Adrenal gland (tissue), 9 donors: ENCODE measurements at regions not wholly inside any gene's neighbourhood (a gene's known extent, or its start where the extent isn't known, plus 50 kb on each side); places are given as distances from the start of the nearest gene placed in this dataset.
A peak's percentile ranks its signal among the peaks of the same experiment; 100 is the strongest.

Source experiments
- DNase-seq, 7 donors: peaks; one replicate each; pipeline ENCODE4 v3.0.0-alpha.2; 2019 to 2020
- H3K27ac ChIP-seq, 5 donors: fragments of 200-600 bp; sonication (generic) in 4 of 5; 1 replicate in 3 of 5; 2 replicates in 2 of 5; pipeline versions ENCODE4 v1.5.1 to v1.8.0; 2016 to 2020; ENCODE audit warnings: mild to moderate bottlenecking in 1 of 5
- H3K27me3 ChIP-seq: fragments of 200-600 bp; 2 replicates; pipeline ENCODE4 v1.8.0; 2021
- H3K36me3 ChIP-seq, 2 donors: fragments of 200-600 bp; replicated peaks in 1 of 2; 1 replicate in 1 of 2; 2 replicates in 1 of 2; pipeline versions ENCODE4 v1.5.1 to v1.8.0; 2018 to 2022
- H3K4me1 ChIP-seq, 2 donors: fragments of 200-600 bp; replicated peaks in 1 of 2; 1 replicate in 1 of 2; 2 replicates in 1 of 2; pipeline versions ENCODE4 v1.5.1 to v1.8.0; 2018 to 2021
- H3K4me3 ChIP-seq, 4 donors: fragments of 200-600 bp; sonication (generic) in 3 of 4; one replicate each; pipeline ENCODE4 v1.5.1; 2016 to 2018
- H3K9me3 ChIP-seq, 3 donors: fragments of 200-600 bp; sonication (generic) in 1 of 3; replicated peaks in 1 of 3; 1 replicate in 2 of 3; 2 replicates in 1 of 3; pipeline versions ENCODE4 v1.5.1 to v1.8.0; 2016 to 2021
- CTCF ChIP-seq, 6 experiments: fragments of 450-650 bp in 4 of 6; fragments of 200-600 bp in 2 of 6; sonication (generic) in 1 of 6; IDR thresholded peaks; 1 replicate in 5 of 6; 2 replicates in 1 of 6; pipeline versions ENCODE4 v1.5.1 to v1.8.0; 2016 to 2021; ENCODE audit warnings: antibody characterized with exemption in 6 of 6, mild to moderate bottlenecking in 2 of 6, moderate library complexity in 1 of 6
- POLR2A ChIP-seq, 2 donors: fragments of 450-650 bp; IDR thresholded peaks; one replicate each; pipeline ENCODE4 v1.6.1; 2017; ENCODE audit warnings: antibody characterized with exemption in 2 of 2, mild to moderate bottlenecking in 2 of 2, moderate library complexity in 1 of 2
- WGBS, 4 donors: extraction: QIAGEN DNeasy Blood & Tissue Kit in 2 of 4; methylation state at CpG; one replicate each; pipeline versions ENCODE4 v1.1.5 to v1.1.7; 2013 to 2017; 5-methylcytosine and 5-hydroxymethylcytosine counted together
- intact Hi-C, 2 donors: fragments of 100-400 bp; cut with DNase I; formaldehyde crosslinking; loops; one replicate each; pipeline versions ENCODE4 v1.14.1 to v1.15.0; 2022 to 2023
- donor health status: healthy with polysubstance abuse.
- donor health status: Bipolar disorder and iron deficiency.
- donor health status: DM: yes; HTN: yes; CAD: no.
- donor health status: DM: no; HTN: no; CAD: no.
- donor health status: DM: no; HTN: no; CAD: no.

DNA sequence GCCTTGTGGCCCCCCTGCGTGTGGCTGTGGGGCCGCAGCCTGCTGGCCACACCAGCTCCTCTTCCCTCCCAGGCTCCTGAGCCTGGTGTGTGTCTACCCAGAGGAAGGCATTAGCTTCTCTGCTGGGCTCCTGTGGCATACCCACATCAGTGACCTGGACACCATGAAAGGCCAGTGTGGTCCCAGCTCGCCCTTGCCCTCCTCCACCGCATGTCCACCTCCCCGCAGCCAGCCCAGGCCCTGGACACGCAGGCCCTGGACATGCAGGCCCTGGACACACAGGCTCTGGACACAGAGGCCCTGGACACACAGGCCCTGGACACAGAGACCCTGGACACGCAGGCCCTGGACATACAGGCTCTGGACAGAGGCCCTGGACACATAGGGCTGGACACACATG lies 153.4 kb upstream of the PPP1R26 start:
- H3K4me3 ChIP-seq: no peak overlapping the region
- intact Hi-C loops: no loop called here
- H3K36me3 ChIP-seq: no peaks in the 10 kb centered on the region
- H3K27ac ChIP-seq: no peak overlapping the region
- H3K9me3 ChIP-seq: no peaks in the 10 kb centered on the region
- DNase-seq: peak in 1 of 7 donors; percentile 35
- no peaks in the 10 kb centered on the region for H3K4me1 ChIP-seq
- 50 to 84% (median 72%) methylated on average over 1 to 7 of the region's 7 CpGs for WGBS, 4 donors
- TF ChIP-seq CTCF (IDR thresholded peaks at IDR 0.05) (no peak), POLR2A (IDR thresholded peaks at IDR 0.05) (no peak)
- no peaks in the 10 kb centered on the region for H3K27me3 ChIP-seq

DNA sequence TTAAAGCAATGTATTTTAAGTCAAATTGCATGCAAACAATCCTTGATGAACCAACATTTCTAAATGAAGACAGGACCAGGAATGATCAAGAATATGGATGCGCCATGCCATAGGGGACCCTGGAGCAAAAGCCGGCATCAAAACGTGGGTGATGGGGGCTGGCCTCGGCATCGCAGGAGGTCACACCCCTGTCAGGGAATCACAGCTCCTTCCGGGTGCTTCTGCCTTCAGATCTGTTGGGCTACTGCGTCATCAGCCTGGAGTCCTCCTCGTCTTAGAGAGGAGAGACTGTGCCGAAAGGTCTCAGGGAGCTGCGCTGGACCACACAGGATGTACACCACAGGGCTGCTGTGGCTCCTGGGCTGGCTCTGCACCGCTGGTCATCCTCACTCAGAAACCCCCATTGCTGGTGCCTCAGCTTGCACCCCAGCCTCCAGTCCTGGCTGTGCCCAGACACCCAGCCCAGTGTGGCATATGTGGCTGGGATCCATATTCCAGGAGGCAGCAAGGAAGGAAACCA lies 152.9 kb upstream of the PPP1R26 start:
- Histone ChIP-seq H3K4me3 (no peak overlapping the region), H3K27me3 (no peaks in the 10 kb centered on the region), H3K36me3 (no peaks in the 10 kb centered on the region), H3K4me1 (no peaks in the 10 kb centered on the region), H3K9me3 (no peaks in the 10 kb centered on the region), H3K27ac (no peak overlapping the region)
- TF ChIP-seq POLR2A (IDR thresholded peaks at IDR 0.05): no peak
- no peak for TF ChIP-seq CTCF (IDR thresholded peaks at IDR 0.05)
- peak in 1 of 7 donors; percentile 18 for DNase-seq
- 85 to 91% (median 89%) methylated on average over 5 to 11 of the region's 11 CpGs for WGBS, 4 donors
- intact Hi-C loops: no loop called here

DNA sequence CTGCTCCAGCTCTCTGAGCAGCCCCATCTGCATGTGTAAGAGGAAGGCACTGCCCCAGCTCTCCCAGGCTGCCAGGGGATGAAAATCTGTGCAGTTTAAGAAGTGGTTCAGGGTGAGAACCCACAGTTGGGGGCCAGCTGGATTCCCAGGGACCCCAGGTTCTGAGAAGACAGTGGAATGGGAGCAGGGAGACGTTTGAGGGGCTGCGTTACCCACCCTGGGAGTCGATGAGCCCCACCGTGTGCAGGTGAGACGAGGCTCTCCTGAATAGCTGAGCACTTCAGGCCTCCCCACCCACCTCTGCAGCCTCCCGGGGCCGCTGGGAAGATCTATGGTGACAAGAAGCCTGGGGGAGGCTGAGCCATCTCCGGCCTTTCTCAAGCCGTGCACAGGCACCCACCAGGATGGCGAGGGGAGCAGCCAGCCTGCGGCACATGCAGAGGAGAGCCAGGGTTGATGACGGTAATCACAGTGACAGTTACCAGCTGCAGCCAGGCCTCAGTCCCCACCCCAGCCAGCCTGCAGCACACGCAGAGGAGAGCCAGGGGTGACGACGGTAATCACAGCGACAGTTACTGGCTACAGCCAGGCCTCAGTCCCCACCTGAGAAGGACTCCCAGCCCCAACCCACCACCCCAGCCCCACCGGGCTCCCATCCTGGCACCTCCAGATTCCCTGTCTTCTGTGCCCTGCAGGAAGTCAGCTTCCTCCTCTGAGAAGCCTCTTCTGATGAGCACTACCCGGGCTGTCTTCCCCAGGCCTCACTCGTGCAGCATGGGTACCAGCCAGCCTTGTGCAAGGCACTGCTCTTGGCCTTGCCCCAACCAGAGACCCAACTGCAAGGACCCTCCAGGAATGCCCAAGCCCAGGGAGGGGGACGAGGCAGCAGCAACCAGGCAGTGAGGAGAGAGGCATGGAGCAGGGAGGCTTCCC lies 150.8 kb upstream of the PPP1R26 start:
- Histone ChIP-seq H3K9me3 (no peaks in the 10 kb centered on the region), H3K4me1 (no peaks in the 10 kb centered on the region), H3K36me3 (no peaks in the 10 kb centered on the region), H3K27me3 (no peaks in the 10 kb centered on the region), H3K4me3 (no peak overlapping the region), H3K27ac (no peak overlapping the region)
- 63 to 70% (median 68%) methylated on average over 5 to 20 of the region's 20 CpGs for WGBS, 4 donors
- TF ChIP-seq CTCF (IDR thresholded peaks at IDR 0.05): no peak
- TF ChIP-seq POLR2A (IDR thresholded peaks at IDR 0.05): no peak
- DNase-seq: peak in 1 of 7 donors; percentile 55
- intact Hi-C loops: no loop called here

GRCh38 chr9:135329571-135330306 lies 149.8 kb upstream of the PPP1R26 start:
- WGBS, 4 donors: 61 to 67% (median 65%) methylated on average over 10 to 21 of the region's 21 CpGs
- no peaks in the 10 kb centered on the region for H3K4me1 ChIP-seq
- H3K27me3 ChIP-seq: no peaks in the 10 kb centered on the region
- TF ChIP-seq POLR2A (IDR thresholded peaks at IDR 0.05) (no peak), CTCF (IDR thresholded peaks at IDR 0.05) (no peak)
- no peak overlapping the region for H3K4me3 ChIP-seq
- no peak overlapping the region for H3K27ac ChIP-seq
- intact Hi-C loops: no loop called here
- DNase-seq: peak in 1 of 7 donors; percentile 45
- no peaks in the 10 kb centered on the region for H3K9me3 ChIP-seq
- H3K36me3 ChIP-seq: no peaks in the 10 kb centered on the region
